HepG2 (cell line): ENCODE measurements at regions not wholly inside any gene's neighbourhood (a gene's known extent, or its start where the extent isn't known, plus 50 kb on each side); places are given as distances from the start of the nearest gene placed in this dataset.

Experiments
- ATAC-seq: fragments of 200-7000 bp; cut with Tn5 transposase; 3 replicates; pipeline ENCODE4 v1.9.1; 2020; ENCODE audit warnings: mild to moderate bottlenecking, moderate library complexity
- BruUV-seq: library from RNA; stranded (reverse); fragments of 400-500 nt; replicated peaks from 2 replicates; lab custom pipeline; 2021; lab: Mats Ljungman, UMichigan
- CTCF ChIA-PET: fragments of 300-600 bp; formaldehyde crosslinking; extraction: SDS; loops from one replicate; lab custom pipeline; 2021; ENCODE audit warnings: low total read pairs, inconsistent platforms, low intra/inter-chr PET ratio; lab: Yijun Ruan, JAX
- POLR2A ChIA-PET: fragments of 350-600 bp; sonication (Branson Sonifier 250); formaldehyde crosslinking; loops from one replicate; lab custom pipeline; 2020; ENCODE audit warnings: antibody characterized with exemption, inconsistent platforms; lab: Yijun Ruan, JAX
- DNase-seq: peaks from one replicate; pipeline ENCODE4 v3.0.0-alpha.2; 2015; ENCODE audit warnings: low spot score
- FAIRE-seq: peaks from 3 replicates; lab custom pipeline; 2011; peaks lifted over from hg19 to GRCh38; lab: Jason Lieb, UNC
- H2AFZ ChIP-seq: one replicate; pipeline ENCODE4 v1.6.1; 2011; ENCODE audit warnings: low read length, inconsistent platforms
- H3K27ac ChIP-seq: fragments of 300-600 bp; 3 replicates; pipeline ENCODE4 v1.8.0; 2011; ENCODE audit warnings: mixed run types, mild to moderate bottlenecking, mixed read lengths, low read length, inconsistent platforms; ENCODE audit not compliant: insufficient read depth; ENCODE audit errors: extremely low read length
- H3K27me3 ChIP-seq, 2 experiments: fragments of 200-600 bp in 1 of 2; 2 replicates in 1 of 2; 3 replicates in 1 of 2; pipeline versions ENCODE4 v1.6.0 to v1.8.0; 2011; ENCODE audit warnings: low read length in 2 of 2, mild to moderate bottlenecking in 2 of 2, moderate library complexity in 2 of 2, inconsistent platforms in 1 of 2; ENCODE audit not compliant: insufficient read depth in 2 of 2, control insufficient read depth in 1 of 2
- H3K36me3 ChIP-seq, 2 experiments: fragments of 200-600 bp in 1 of 2; replicated peaks in 1 of 2; 2 replicates in 1 of 2; 3 replicates in 1 of 2; pipeline versions ENCODE4 v1.5.1 to v1.8.0; 2011; ENCODE audit warnings: low read length in 2 of 2, inconsistent platforms in 1 of 2; ENCODE audit not compliant: insufficient read depth in 2 of 2, control insufficient read depth in 1 of 2
- H3K4me1 ChIP-seq: 2 replicates; pipeline ENCODE4 v1.5.1; 2012; ENCODE audit warnings: low read length, inconsistent platforms; ENCODE audit not compliant: insufficient read depth
- H3K4me2 ChIP-seq: 2 replicates; pipeline ENCODE4 v1.6.0; 2011; ENCODE audit warnings: low read depth, low read length, inconsistent platforms
- H3K4me3 ChIP-seq, 3 experiments: fragments of 200-600 bp in 1 of 3; sonication (generic), shearing (Covaris generic) in 1 of 3; replicated peaks in 1 of 3; 2 replicates each; pipeline ENCODE4 v1.5.1; 2011 to 2016; ENCODE audit warnings: low read length in 3 of 3, inconsistent platforms in 2 of 3, low read depth in 2 of 3, mild to moderate bottlenecking in 2 of 3, control low read depth in 1 of 3, mixed read lengths in 1 of 3; ENCODE audit not compliant: insufficient read depth in 1 of 3
- H3K79me2 ChIP-seq: one replicate; pipeline ENCODE4 v1.6.1; 2011; ENCODE audit warnings: low read length, inconsistent platforms; ENCODE audit not compliant: insufficient read depth
- H3K9ac ChIP-seq: 2 replicates; pipeline ENCODE4 v1.6.0; 2011; ENCODE audit warnings: mild to moderate bottlenecking, low read depth, low read length, inconsistent platforms; ENCODE audit not compliant: insufficient read depth
- H3K9me3 ChIP-seq: 2 replicates; pipeline ENCODE4 v1.5.1; 2012; ENCODE audit warnings: mild to moderate bottlenecking, low read length
- H4K20me1 ChIP-seq: 2 replicates; pipeline ENCODE4 v1.6.0; 2011; ENCODE audit warnings: inconsistent platforms, mild to moderate bottlenecking, low read length, moderate library complexity; ENCODE audit not compliant: insufficient read depth
- FOXC1 ChIP-seq: sonication (generic); formaldehyde crosslinking; IDR thresholded peaks from 2 replicates; pipeline ENCODE4 v1.8.0; 2022; ENCODE audit warnings: mild to moderate bottlenecking, missing genetic modification reagents, borderline replicate concordance
- HOXA3 ChIP-seq: sonication (generic); formaldehyde crosslinking; IDR thresholded peaks from 2 replicates; pipeline ENCODE4 v1.5.0; 2020; ENCODE audit warnings: missing genetic modification reagents
- JDP2 ChIP-seq: sonication (generic); formaldehyde crosslinking; IDR thresholded peaks from 2 replicates; pipeline ENCODE4 v1.8.1; 2022; ENCODE audit warnings: missing genetic modification reagents, borderline replicate concordance
- KAT7 ChIP-seq: IDR thresholded peaks from 2 replicates; pipeline ENCODE4 v1.6.1; 2018; ENCODE audit warnings: borderline replicate concordance, missing compliant biosample characterization
- KDM2A ChIP-seq: sonication (generic); formaldehyde crosslinking; IDR thresholded peaks from 2 replicates; pipeline ENCODE4 v1.4.0; 2020; ENCODE audit warnings: low read depth, missing genetic modification reagents, borderline replicate concordance
- KLF11 ChIP-seq: IDR thresholded peaks from 2 replicates; pipeline ENCODE4 v1.6.1; 2016; ENCODE audit warnings: missing compliant biosample characterization
- KMT2A ChIP-seq: sonication (generic); formaldehyde crosslinking; IDR thresholded peaks from 2 replicates; pipeline ENCODE4 v1.4.0; 2020; ENCODE audit warnings: missing genetic modification reagents
- MAFG ChIP-seq: sonication (generic); formaldehyde crosslinking; IDR thresholded peaks from 2 replicates; pipeline ENCODE4 v1.5.1; 2020; ENCODE audit warnings: mild to moderate bottlenecking, missing genetic modification reagents
- NFE2L1 ChIP-seq: sonication (generic); formaldehyde crosslinking; IDR thresholded peaks from 2 replicates; pipeline ENCODE4 v1.4.0; 2020; ENCODE audit warnings: missing genetic modification reagents, mild to moderate bottlenecking, borderline replicate concordance
- POLR2AphosphoS5 ChIP-seq: IDR thresholded peaks from 2 replicates; pipeline ENCODE4 v1.6.1; 2012; ENCODE audit warnings: low read depth, low read length
- SRY ChIP-seq: sonication (generic); formaldehyde crosslinking; IDR thresholded peaks from 2 replicates; pipeline ENCODE4 v1.8.0; 2022; ENCODE audit warnings: mild to moderate bottlenecking, missing genetic modification reagents
- ZBTB44 ChIP-seq: sonication (generic); formaldehyde crosslinking; IDR thresholded peaks from 2 replicates; pipeline ENCODE4 v1.4.0; 2020; ENCODE audit warnings: missing genetic modification reagents
- ZFP36L1 ChIP-seq: sonication (generic); formaldehyde crosslinking; IDR thresholded peaks from 2 replicates; pipeline ENCODE4 v1.8.0; 2022; ENCODE audit warnings: mild to moderate bottlenecking, missing genetic modification reagents, moderate library complexity
- ZNF335 ChIP-seq: sonication (generic); formaldehyde crosslinking; IDR thresholded peaks from 2 replicates; pipeline ENCODE4 v1.4.0; 2020; ENCODE audit warnings: missing genetic modification reagents
- ZNF556 ChIP-seq: sonication (generic); formaldehyde crosslinking; IDR thresholded peaks from 2 replicates; pipeline ENCODE4 v1.4.0; 2020; ENCODE audit warnings: mild to moderate bottlenecking, missing genetic modification reagents, borderline replicate concordance
- ZNF570 ChIP-seq: sonication (generic); formaldehyde crosslinking; IDR thresholded peaks from 2 replicates; pipeline ENCODE4 v1.4.0; 2020; ENCODE audit warnings: mild to moderate bottlenecking, missing genetic modification reagents, borderline replicate concordance
- WGBS: methylation state at CpG from one replicate; pipeline ENCODE4 v1.1.6; 2017; ENCODE audit warnings: low lambda C conversion rate; 5-methylcytosine and 5-hydroxymethylcytosine counted together
- in situ Hi-C: cut with HindIII; loops from 2 replicates; pipeline ENCODE4 v1.10.0; 2017; ENCODE audit warnings: low pct_unique_long_range_greater_than_20kb; ENCODE audit not compliant: extremely low pct_ligation_motif_present
- intact Hi-C: fragments of 100-400 bp; cut with micrococcal nuclease; formaldehyde crosslinking; loops from one replicate; pipeline ENCODE4 v1.10.0; 2022; ENCODE audit not compliant: unreplicated experiment

GRCh38 chr5:51495672-51496071, 112.4 kb downstream of the ISL1 start:
- FAIRE-seq: no peak
- Histone ChIP-seq H3K36me3 (no peaks in the 10 kb centered on the region), H3K4me3 (no peak overlapping the region), H3K27me3 (no peaks in the 10 kb centered on the region), H3K9ac (no peak overlapping the region), H3K79me2 (no peaks in the 10 kb centered on the region), H2AFZ (no peak overlapping the region), H3K9me3 (no peaks in the 10 kb centered on the region), H4K20me1 (no peaks in the 10 kb centered on the region), H3K4me2 (no peak overlapping the region), H3K4me1 (no peaks in the 10 kb centered on the region), H3K27ac (no peak overlapping the region)
- BruUV-seq: no TSS peak
- TF ChIP-seq ZFP36L1 (no peak), ZNF335 (CRISPR knock-in tag) (no peak), KLF11 (CRISPR knock-in tag) (no peak), NFE2L1 (no peak)
- ChIA-PET CTCF (no interaction called here), POLR2A (no interaction called here)
- WGBS: 14% methylated on average over 2 of the region's 2 CpGs
- intact Hi-C loops (no loop called here), in situ Hi-C loops (no loop called here)
- no peak for ATAC-seq
- no peak for DNase-seq

- Histone ChIP-seq H3K79me2 (no peaks in the 10 kb centered on the region), H4K20me1 (no peaks in the 10 kb centered on the region), H3K4me1 (no peaks in the 10 kb centered on the region), H3K9me3 (no peaks in the 10 kb centered on the region), H3K9ac (no peak overlapping the region), H3K4me2 (no peak overlapping the region), H3K36me3 (no peaks in the 10 kb centered on the region), H3K4me3 (no peak overlapping the region), H3K27ac (no peak overlapping the region), H3K27me3 (no peaks in the 10 kb centered on the region; a peak in 1 of 5 replicates), H2AFZ (no peak overlapping the region)
- CTCF ChIA-PET: no interaction called here
- POLR2A ChIA-PET: no interaction called here
- intact Hi-C loops: no loop called here
- no peak for DNase-seq
- no peak for FAIRE-seq
- in situ Hi-C loops: no loop called here
- no TSS peak for BruUV-seq
- no peak for ATAC-seq
- WGBS: 0% methylated on average over 1 of the region's 1 CpG
- TF ChIP-seq JDP2 (CRISPR knock-in tag) (no peak), MAFG (CRISPR knock-in tag) (no peak), FOXC1 (CRISPR knock-in tag) (no peak), POLR2AphosphoS5 (no peak), ZNF570 (CRISPR knock-in tag) (no peak), HOXA3 (no peak), ZBTB44 (CRISPR knock-in tag) (no peak), KDM2A (no peak), KAT7 (CRISPR knock-in tag) (no peak), ZNF556 (CRISPR knock-in tag) (no peak), SRY (CRISPR knock-in tag) (no peak), KMT2A (no peak)
Observed at GRCh38 chr5:51517838-51518237, 134.6 kb downstream of the ISL1 start.
